HUES64 (cell line): ENCODE measurements at regions not wholly inside any gene's neighbourhood (a gene's known extent, or its start where the extent isn't known, plus 50 kb on each side); places are given as distances from the start of the nearest gene placed in this dataset.

Experiments
- H3K27ac ChIP-seq: 2 replicates; pipeline ENCODE4 v1.7.0; 2013; ENCODE audit warnings: low read depth, low read length, inconsistent platforms
- H3K27me3 ChIP-seq: 2 replicates; pipeline ENCODE4 v1.6.1; 2013; ENCODE audit warnings: mild to moderate bottlenecking, low read length; ENCODE audit not compliant: insufficient read depth
- H3K36me3 ChIP-seq: 2 replicates; pipeline ENCODE4 v1.6.1; 2013; ENCODE audit warnings: mild to moderate bottlenecking, low read length; ENCODE audit not compliant: insufficient read depth
- H3K4me1 ChIP-seq: 2 replicates; pipeline ENCODE4 v1.6.1; 2013; ENCODE audit warnings: mild to moderate bottlenecking, low read length, moderate library complexity; ENCODE audit not compliant: insufficient read depth
- H3K4me3 ChIP-seq: 2 replicates; pipeline ENCODE4 v1.5.1; 2013; ENCODE audit warnings: mild to moderate bottlenecking, low read length, moderate library complexity
- H3K9ac ChIP-seq: 2 replicates; pipeline ENCODE4 v1.6.1; 2013; ENCODE audit warnings: mild to moderate bottlenecking, low read depth, low read length
- H3K9me3 ChIP-seq: 2 replicates; pipeline ENCODE4 v1.6.1; 2013; ENCODE audit warnings: low read depth, low read length; ENCODE audit not compliant: insufficient read depth
- WGBS: fragments of 150-250, 120-280 bp; methylation state at CpG from one replicate; pipeline ENCODE4 v1.1.7; 2013; ENCODE audit warnings: missing lambda C conversion rate; 5-methylcytosine and 5-hydroxymethylcytosine counted together

DNA sequence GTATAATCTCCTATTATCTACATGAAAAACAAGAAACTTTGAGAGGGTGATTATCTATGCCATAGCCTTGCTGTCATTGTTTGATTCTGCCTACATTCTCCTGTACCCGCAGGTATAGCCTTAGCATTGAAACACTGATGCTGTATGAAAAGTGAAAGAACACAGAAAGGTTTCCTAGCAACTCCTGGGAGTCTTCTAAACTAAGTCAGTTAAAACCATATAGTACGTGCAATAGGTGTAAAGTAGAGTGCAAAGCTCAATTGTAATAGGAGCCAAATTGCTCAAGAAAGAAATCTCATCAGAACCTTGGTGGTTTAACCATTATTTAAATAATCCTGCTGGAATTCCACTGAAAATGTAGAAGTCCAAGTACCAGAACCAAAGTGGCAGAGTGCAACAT, 489.7 kb downstream of the PCDH10 start:
- Histone ChIP-seq H3K27ac (no peak overlapping the region), H3K9me3 (peaks cover 5% of the 10 kb centered on the region; the same call in 1 of the 2 replicates), H3K4me1 (peaks cover 30% of the 10 kb centered on the region), H3K9ac (no peak overlapping the region), H3K27me3 (no peaks in the 10 kb centered on the region), H3K4me3 (no peak overlapping the region), H3K36me3 (no peaks in the 10 kb centered on the region)
- 97% methylated on average over 2 of the region's 2 CpGs for WGBS

DNA sequence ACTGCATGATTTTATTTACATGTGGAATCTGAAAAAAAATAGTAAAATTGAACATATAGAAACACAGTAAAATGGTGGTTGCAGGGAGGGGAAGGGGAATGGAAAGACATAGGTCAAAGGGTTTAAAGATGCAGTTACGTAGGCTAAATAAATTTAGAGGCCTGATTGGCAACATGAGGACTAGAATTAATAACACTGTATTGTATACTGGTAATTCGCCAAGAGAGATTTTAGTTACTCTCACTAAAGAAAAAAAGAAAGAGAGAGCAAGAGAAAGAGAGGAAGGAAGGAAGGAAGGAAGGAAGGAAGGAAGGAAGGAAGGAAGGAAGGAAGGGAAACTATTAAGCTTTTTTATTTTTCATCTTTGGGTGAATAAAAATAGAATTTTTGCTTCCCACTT, 488.1 kb downstream of the PCDH10 start:
- WGBS: 86% methylated on average over 2 of the region's 2 CpGs
- peaks cover 16% of the 10 kb centered on the region for H3K4me1 ChIP-seq
- H3K9me3 ChIP-seq: peaks cover 5% of the 10 kb centered on the region; the same call in 1 of the 2 replicates
- H3K27ac ChIP-seq: no peak overlapping the region
- no peaks in the 10 kb centered on the region for H3K36me3 ChIP-seq
- no peaks in the 10 kb centered on the region for H3K27me3 ChIP-seq
- H3K9ac ChIP-seq: no peak overlapping the region
- no peak overlapping the region for H3K4me3 ChIP-seq

DNA sequence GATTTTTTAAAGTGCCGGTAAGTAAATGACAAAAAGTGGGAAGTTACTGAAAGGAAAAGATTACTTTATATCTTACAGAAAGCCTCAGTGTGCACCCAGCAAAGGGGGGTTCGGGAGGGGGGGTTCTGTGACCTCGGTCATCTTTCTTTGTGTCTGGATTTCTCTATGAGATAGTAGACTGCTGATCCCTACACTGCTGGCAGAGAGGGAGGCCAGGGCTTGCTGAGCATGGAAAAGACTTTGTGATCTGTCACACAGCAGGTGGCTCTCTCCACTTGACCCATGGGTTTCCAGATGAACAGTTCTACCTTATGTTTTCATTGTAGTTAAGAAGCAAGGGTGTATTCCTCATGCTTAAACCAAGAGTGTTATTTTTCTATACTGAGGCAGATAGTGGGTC, 475.6 kb downstream of the PCDH10 start:
- H3K4me3 ChIP-seq: no peak overlapping the region
- no peak overlapping the region for H3K9ac ChIP-seq
- no peaks in the 10 kb centered on the region for H3K27me3 ChIP-seq
- peaks cover 27% of the 10 kb centered on the region for H3K4me1 ChIP-seq
- no peaks in the 10 kb centered on the region for H3K9me3 ChIP-seq
- H3K27ac ChIP-seq: no peak overlapping the region; the same call in 1 of the 2 replicates
- H3K36me3 ChIP-seq: no peaks in the 10 kb centered on the region
- WGBS: 30% methylated on average over 2 of the region's 3 CpGs

DNA sequence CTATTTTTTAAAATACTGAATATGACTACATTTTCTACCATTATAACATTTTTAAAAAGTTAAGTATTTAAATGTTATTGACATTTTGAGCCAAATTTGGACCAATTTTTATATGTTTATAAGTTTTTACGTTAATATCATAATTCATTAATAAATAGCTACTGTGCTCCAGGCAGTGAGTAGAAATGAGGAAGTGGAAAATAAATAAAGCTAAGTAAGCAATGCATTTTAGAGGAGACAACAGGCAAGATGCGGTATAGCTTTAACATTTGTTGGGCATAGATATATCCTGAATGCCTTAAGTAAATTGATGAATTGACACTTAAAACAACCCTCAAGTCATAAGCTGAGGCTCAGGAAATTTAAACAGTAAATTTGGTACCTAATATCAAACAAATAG, 474.8 kb downstream of the PCDH10 start:
- no peak overlapping the region for H3K4me3 ChIP-seq
- H3K27ac ChIP-seq: no peak overlapping the region
- 94% methylated on average over 1 of the region's 2 CpGs for WGBS
- H3K9me3 ChIP-seq: no peaks in the 10 kb centered on the region
- H3K4me1 ChIP-seq: peaks cover 27% of the 10 kb centered on the region
- no peaks in the 10 kb centered on the region for H3K27me3 ChIP-seq
- H3K36me3 ChIP-seq: no peaks in the 10 kb centered on the region
- no peak overlapping the region for H3K9ac ChIP-seq

DNA sequence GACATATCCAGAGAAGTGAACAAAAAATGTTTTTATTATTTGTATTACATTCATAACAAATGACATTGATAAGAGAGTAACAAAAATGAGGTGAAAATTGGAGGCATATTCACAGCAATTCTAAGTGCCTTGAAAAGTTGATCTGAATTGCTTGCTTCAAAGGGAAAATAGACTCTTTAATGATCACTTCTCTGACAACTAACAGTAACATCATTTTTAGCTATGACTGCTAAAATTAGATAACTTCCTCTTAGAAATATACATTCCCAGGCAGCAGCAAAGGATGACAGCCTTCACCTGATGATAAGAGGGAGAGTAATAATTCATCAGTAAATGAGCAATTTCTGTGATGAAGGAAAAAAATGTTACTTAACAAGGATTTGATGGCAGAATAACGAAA, 472.5 kb downstream of the PCDH10 start:
- Histone ChIP-seq H3K27me3 (no peaks in the 10 kb centered on the region), H3K4me3 (no peak overlapping the region), H3K9me3 (no peaks in the 10 kb centered on the region), H3K9ac (no peak overlapping the region), H3K27ac (no peak overlapping the region), H3K36me3 (no peaks in the 10 kb centered on the region), H3K4me1 (peaks cover 27% of the 10 kb centered on the region)
- WGBS: 88% methylated on average over 1 of the region's 1 CpG

DNA sequence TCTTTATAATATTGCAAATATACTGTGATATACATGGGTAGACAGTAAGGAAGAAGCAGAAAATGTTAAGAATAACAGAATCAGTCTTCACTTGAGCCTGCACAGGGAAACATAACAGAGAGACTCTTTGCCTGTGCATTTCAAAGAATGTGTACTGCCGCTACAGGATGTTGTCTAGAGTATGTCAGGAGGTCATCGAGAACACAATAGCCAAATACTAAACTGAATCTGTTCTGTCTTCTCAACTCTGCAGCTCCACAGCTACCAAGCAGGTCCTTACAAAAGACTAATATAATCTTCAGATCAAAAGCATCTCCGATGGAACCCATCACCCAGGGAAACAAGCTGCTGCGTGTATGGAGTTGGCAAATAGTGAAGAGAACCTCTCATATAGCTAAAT, 471.5 kb downstream of the PCDH10 start:
- no peaks in the 10 kb centered on the region for H3K36me3 ChIP-seq
- H3K27ac ChIP-seq: no peak overlapping the region
- H3K4me3 ChIP-seq: no peak overlapping the region
- no peaks in the 10 kb centered on the region for H3K9me3 ChIP-seq
- H3K27me3 ChIP-seq: no peaks in the 10 kb centered on the region
- H3K4me1 ChIP-seq: peaks cover 26% of the 10 kb centered on the region
- no peak overlapping the region for H3K9ac ChIP-seq
- WGBS: 94% methylated on average over 4 of the region's 4 CpGs

DNA sequence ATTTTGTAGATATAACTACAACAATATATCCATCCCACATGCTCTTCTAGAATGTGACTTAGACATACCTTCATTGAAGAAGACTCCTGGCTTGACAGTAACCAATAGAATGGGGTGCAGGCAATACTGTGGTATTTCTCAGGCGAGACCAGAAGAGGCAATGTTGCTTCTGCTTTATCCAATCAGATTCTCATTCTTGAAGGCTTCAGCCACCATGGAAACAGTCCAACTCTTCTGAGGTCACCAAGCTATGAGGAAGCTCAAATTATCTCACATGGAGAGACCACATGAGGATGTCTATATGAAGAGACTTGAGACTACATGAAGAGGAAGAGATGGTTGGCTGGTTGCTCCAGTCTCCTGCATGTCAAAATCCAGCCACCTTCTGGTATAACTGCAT, 469.9 kb downstream of the PCDH10 start:
- Histone ChIP-seq H3K27ac (no peak overlapping the region), H3K9me3 (no peaks in the 10 kb centered on the region), H3K4me1 (peaks cover 10% of the 10 kb centered on the region), H3K36me3 (no peaks in the 10 kb centered on the region), H3K4me3 (no peak overlapping the region), H3K27me3 (no peaks in the 10 kb centered on the region), H3K9ac (no peak overlapping the region)
- 90% methylated on average over 1 of the region's 1 CpG for WGBS

DNA sequence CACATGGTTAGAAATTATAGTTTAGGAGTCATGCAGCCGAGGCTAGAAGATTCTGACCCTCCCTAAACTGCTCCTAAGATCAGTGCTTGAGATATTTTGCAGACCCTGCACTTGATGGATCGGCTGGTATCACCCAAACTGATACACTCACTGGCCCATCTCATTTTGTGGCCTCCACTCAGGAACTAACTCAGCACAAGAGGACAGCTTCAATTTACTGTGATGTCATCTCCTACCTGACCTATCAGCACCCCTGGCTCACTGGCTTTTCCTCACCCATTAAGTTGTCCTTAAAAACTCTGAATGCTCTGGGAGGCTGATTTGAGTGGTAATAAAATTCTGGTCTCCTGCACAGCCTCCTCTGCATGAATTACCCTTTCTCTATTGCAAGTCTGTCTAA, 450.9 kb downstream of the PCDH10 start:
- Histone ChIP-seq H3K27ac (no peak overlapping the region), H3K27me3 (no peaks in the 10 kb centered on the region), H3K36me3 (no peaks in the 10 kb centered on the region), H3K4me3 (no peak overlapping the region), H3K9ac (no peak overlapping the region), H3K9me3 (no peaks in the 10 kb centered on the region), H3K4me1 (peaks cover 8% of the 10 kb centered on the region)
- WGBS: 93% methylated on average over 2 of the region's 2 CpGs

DNA sequence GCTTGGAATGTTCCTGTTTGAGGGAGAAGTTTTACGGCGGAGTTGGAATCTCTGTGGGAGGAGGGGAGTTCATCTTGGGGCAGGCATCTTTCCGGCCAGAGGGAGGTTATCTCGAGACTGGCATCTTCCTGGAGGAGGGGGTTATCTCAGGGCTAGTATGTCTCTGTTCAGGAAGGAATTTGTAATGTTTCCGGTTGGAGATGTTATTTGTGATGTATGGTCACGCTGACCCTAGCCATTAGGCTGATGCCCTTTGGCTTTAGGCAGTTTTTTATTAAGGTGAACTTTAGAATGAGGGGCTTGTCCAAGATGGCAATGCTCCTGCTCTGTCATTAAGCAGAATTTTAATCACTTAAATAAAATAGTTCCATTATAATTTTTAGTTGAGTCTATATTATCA, 449.7 kb downstream of the PCDH10 start:
- Histone ChIP-seq H3K27me3 (no peaks in the 10 kb centered on the region), H3K36me3 (no peaks in the 10 kb centered on the region)
- WGBS: 93% methylated on average over 6 of the region's 6 CpGs

DNA sequence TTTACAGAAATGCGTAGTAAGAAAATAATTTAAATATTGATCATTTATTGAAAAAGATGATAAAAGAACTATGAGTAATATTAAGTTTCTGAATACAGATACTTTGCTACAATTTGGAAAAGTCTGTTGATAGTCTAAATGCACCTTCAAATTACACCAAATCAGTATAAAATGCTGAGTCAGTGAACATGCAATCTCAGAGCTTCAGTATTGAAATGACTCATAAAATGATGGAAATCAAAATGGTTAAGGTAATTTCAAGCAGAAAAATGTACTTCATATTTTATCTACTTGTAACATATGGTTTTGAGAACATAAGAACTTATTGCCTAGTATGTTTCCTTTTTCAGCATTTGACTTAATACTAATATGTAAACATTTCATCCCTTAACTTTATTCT, 448.2 kb downstream of the PCDH10 start:
- H3K4me3 ChIP-seq: no peak overlapping the region
- peaks cover 32% of the 10 kb centered on the region for H3K4me1 ChIP-seq
- no peak overlapping the region for H3K9ac ChIP-seq
- H3K9me3 ChIP-seq: no peaks in the 10 kb centered on the region
- H3K27me3 ChIP-seq: no peaks in the 10 kb centered on the region
- H3K27ac ChIP-seq: no peak overlapping the region
- no peaks in the 10 kb centered on the region for H3K36me3 ChIP-seq
- no CpG with 5 or more reads among the region's 1 CpG for WGBS

More for the DNA sequence above, 449.7 kb downstream of the PCDH10 start:
- H3K9ac ChIP-seq: no peak overlapping the region
- H3K27ac ChIP-seq: no peak overlapping the region
- H3K9me3 ChIP-seq: no peaks in the 10 kb centered on the region
- H3K4me1 ChIP-seq: peaks cover 20% of the 10 kb centered on the region
- no peak overlapping the region for H3K4me3 ChIP-seq

DNA sequence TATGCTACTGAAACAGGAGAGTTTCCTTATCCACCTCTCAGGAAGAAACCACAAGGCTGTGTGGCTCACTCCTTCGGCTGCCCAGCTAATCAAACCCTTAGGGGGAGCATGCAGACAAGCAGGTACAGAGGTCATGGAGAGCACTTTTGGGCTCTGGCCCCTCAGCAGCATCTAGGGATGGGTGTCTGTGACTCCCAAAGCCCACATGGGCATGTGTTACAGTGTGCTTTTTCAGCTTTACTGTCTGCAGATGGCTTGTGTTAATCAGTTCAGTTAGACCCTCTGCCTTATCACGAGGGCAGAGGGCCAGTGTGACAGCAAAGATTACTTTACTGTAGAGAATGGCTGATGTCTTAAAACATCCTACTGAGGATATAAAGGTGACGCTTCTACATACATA, 447.4 kb downstream of the PCDH10 start:
- peaks cover 40% of the 10 kb centered on the region for H3K4me1 ChIP-seq
- no peak overlapping the region for H3K4me3 ChIP-seq
- H3K36me3 ChIP-seq: no peaks in the 10 kb centered on the region
- H3K27me3 ChIP-seq: no peaks in the 10 kb centered on the region
- H3K9ac ChIP-seq: no peak overlapping the region
- H3K9me3 ChIP-seq: no peaks in the 10 kb centered on the region
- WGBS: 67% methylated on average over 3 of the region's 3 CpGs
- H3K27ac ChIP-seq: no peak overlapping the region
